Naive thymus-derived CD4-positive, alpha-beta T cell (primary cell): ENCODE measurements at regions not wholly inside any gene's neighbourhood (a gene's known extent, or its start where the extent isn't known, plus 50 kb on each side); places are given as distances from the start of the nearest gene placed in this dataset.

Experiments
- ATAC-seq: fragments of 150-1000 bp; cut with Tn5 transposase; 2 replicates; pipeline ENCODE4 v1.10.0; 2021; ENCODE audit warnings: mild to moderate bottlenecking, moderate library complexity
- CTCF ChIA-PET: fragments of 350-600 bp; sonication (Branson Sonifier 250); formaldehyde crosslinking; loops from one replicate; lab custom pipeline; 2021; ENCODE audit warnings: antibody characterized with exemption; lab: Charles Lee
- POLR2A ChIA-PET: fragments of 350-600 bp; sonication (Branson Sonifier 250); formaldehyde crosslinking; loops from one replicate; lab custom pipeline; 2021; ENCODE audit warnings: antibody characterized with exemption, inconsistent platforms; lab: Charles Lee
- DNase-seq, 9 donors: peaks; one replicate each; pipeline versions ENCODE4 v3.0.0 to v3.0.0-alpha.2; 2020 to 2022; ENCODE audit warnings: mixed read lengths in 1 of 9
- H3K27ac ChIP-seq: one replicate; pipeline ENCODE4 v1.7.0; 2013; ENCODE audit warnings: mild to moderate bottlenecking, low read depth, low read length, moderate library complexity
- H3K27me3 ChIP-seq, 2 donors: one replicate each; pipeline ENCODE4 v1.7.0; 2013; ENCODE audit warnings: low read length in 2 of 2, mild to moderate bottlenecking in 2 of 2, moderate library complexity in 2 of 2; ENCODE audit not compliant: control insufficient read depth in 2 of 2, insufficient read depth in 2 of 2
- H3K36me3 ChIP-seq, 3 experiments: 1 replicate in 2 of 3; 2 replicates in 1 of 3; pipeline ENCODE4 v1.7.0; 2013; ENCODE audit warnings: low read length in 3 of 3, mild to moderate bottlenecking in 3 of 3, moderate library complexity in 1 of 3; ENCODE audit not compliant: insufficient read depth in 3 of 3, control insufficient read depth in 2 of 3
- H3K4me1 ChIP-seq, 2 donors: one replicate each; pipeline ENCODE4 v1.7.0; 2013; ENCODE audit warnings: low read length in 2 of 2, mild to moderate bottlenecking in 2 of 2, moderate library complexity in 1 of 2; ENCODE audit not compliant: control insufficient read depth in 2 of 2, insufficient read depth in 2 of 2
- H3K4me3 ChIP-seq: 2 replicates; pipeline ENCODE4 v1.7.0; 2013; ENCODE audit warnings: mild to moderate bottlenecking, low read length
- H3K9me3 ChIP-seq, 3 experiments: 1 replicate in 2 of 3; 2 replicates in 1 of 3; pipeline ENCODE4 v1.7.0; 2013; ENCODE audit warnings: low read length in 3 of 3; ENCODE audit not compliant: control insufficient read depth in 2 of 3
- H3K27ac Mint-ChIP-seq, 9 donors: one replicate each; pipeline ENCODE4 v1.8.0; 2020 to 2022; ENCODE audit warnings: mixed read lengths in 9 of 9, mild to moderate bottlenecking in 8 of 9, moderate library complexity in 5 of 9, inconsistent platforms in 2 of 9
- H3K27me3 Mint-ChIP-seq, 5 donors: one replicate each; pipeline ENCODE4 v1.8.0; 2021 to 2022; ENCODE audit warnings: mixed read lengths in 5 of 5, mild to moderate bottlenecking in 1 of 5
- H3K36me3 Mint-ChIP-seq, 5 donors: one replicate each; pipeline ENCODE4 v1.8.0; 2020 to 2022; ENCODE audit warnings: mixed read lengths in 5 of 5, mild to moderate bottlenecking in 3 of 5, inconsistent platforms in 1 of 5
- H3K4me1 Mint-ChIP-seq, 7 donors: one replicate each; pipeline ENCODE4 v1.8.0; 2020 to 2022; ENCODE audit warnings: mixed read lengths in 7 of 7, mild to moderate bottlenecking in 3 of 7, inconsistent platforms in 1 of 7
- H3K4me3 Mint-ChIP-seq, 10 donors: one replicate each; pipeline ENCODE4 v1.8.0; 2020 to 2022; ENCODE audit warnings: mild to moderate bottlenecking in 10 of 10, mixed read lengths in 10 of 10, moderate library complexity in 6 of 10, inconsistent platforms in 2 of 10
- H3K9me3 Mint-ChIP-seq, 11 donors: one replicate each; pipeline ENCODE4 v1.8.0; 2020 to 2022; ENCODE audit warnings: mixed read lengths in 11 of 11, mild to moderate bottlenecking in 4 of 11, inconsistent platforms in 1 of 11, moderate library complexity in 1 of 11
- intact Hi-C, 2 donors: fragments of 100-400 bp; cut with micrococcal nuclease; formaldehyde crosslinking; loops; one replicate each; pipeline ENCODE4 v1.15.1; 2023

DNA sequence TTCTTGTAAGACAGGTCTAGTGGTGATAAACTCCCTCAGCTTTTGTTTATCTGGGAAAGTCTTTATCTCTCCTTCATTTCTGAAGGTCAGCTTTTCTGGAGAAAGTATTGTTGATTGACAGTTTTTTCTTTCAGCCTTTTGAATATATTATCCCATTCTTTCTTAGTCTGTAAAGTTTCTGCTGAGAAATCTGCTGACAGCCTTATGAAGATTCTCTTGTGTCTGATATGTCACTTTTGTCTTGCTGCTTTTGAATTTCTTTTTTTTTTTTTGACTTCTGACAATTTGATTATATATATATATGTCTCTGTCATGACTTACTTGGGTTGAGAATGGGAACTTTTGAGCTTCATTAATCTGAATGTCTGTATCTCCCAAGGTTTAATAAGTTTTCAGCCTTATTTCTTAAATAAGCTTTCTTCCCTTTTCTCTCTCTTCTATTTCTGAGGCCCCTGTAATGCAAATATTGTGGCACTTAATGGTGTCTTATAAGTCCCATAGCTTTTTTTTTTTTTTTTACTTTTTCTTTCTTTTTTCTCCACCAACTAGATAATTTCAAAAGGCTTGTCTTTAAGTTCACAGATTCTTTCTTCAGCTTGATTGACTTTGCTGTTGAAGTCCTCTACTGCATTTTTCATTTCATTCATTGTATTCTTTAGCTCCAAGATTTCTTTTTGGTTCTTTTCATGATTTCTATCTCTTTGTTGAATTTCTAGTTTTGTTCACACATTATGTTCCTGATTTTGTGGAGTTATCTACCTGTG lies 81.4 kb upstream of the IL6 start:
- Histone ChIP-seq H3K9me3 (peaks cover 0 to 13% (median 10%) of the 10 kb centered on the region in 3 experiments), H3K4me3 (no peak overlapping the region), H3K4me1 (no peaks in the 10 kb centered on the region), H3K27ac (no peak overlapping the region), H3K27me3 (no peaks in the 10 kb centered on the region), H3K36me3 (no peaks in the 10 kb centered on the region)
- intact Hi-C loops, result no loop called here
- Mint-ChIP-seq H3K4me3 (no peak overlapping the region), H3K9me3 (peaks cover 7 to 73% (median 44%) of the 10 kb centered on the region in 11 donors), H3K36me3 (peaks cover 0 to 40% (median 7%) of the 10 kb centered on the region in 5 donors), H3K27ac (no peak overlapping the region), H3K27me3 (peaks cover 0 to 29% (median under 1%) of the 10 kb centered on the region in 5 donors), H3K4me1 (peaks cover 0 to 7% (median 0%) of the 10 kb centered on the region in 7 donors)
- CTCF ChIA-PET, result no interaction called here
- ATAC-seq (no peak), DNase-seq (no peak)
- POLR2A ChIA-PET, result interaction anchor here (0.7 kb wide), 1 partner anchor 28 kb away, joined by 4 read pairs; no protein-coding TSS in a partner anchor

DNA sequence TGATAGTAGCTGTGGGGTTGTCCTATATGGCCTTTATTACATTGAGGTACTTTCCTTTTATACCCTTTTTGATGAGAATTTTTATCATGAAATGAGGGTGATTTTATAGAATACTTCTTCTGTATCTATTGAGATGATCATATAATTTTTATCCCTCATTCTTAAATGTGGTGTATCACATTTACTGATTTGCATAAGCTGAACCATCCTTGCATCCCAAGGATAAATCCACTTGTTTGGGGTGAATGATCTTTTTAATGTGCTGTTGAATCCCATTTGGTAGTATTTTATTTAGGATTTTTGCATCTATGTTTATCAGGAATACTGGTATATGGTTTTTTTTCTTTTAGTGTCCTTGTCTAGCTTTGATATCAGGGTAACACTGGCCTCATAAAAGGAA lies 84.5 kb upstream of the IL6 start:
- no peak for ATAC-seq
- peaks cover 0 to 25% (median 0%) of the 10 kb centered on the region in 5 donors for H3K36me3 Mint-ChIP-seq
- intact Hi-C loops, result no loop called here
- H3K27ac Mint-ChIP-seq, result no peak overlapping the region
- H3K27me3 ChIP-seq, result no peaks in the 10 kb centered on the region
- H3K9me3 Mint-ChIP-seq, result peaks cover 5 to 62% (median 34%) of the 10 kb centered on the region in 11 donors
- no peak overlapping the region for H3K4me3 Mint-ChIP-seq
- no peak overlapping the region for H3K27ac ChIP-seq
- ChIA-PET POLR2A (no interaction called here), CTCF (no interaction called here)
- H3K4me1 Mint-ChIP-seq, result peaks cover 0 to 20% (median 0%) of the 10 kb centered on the region in 7 donors
- no peaks in the 10 kb centered on the region for H3K36me3 ChIP-seq
- H3K4me3 ChIP-seq, result no peak overlapping the region
- DNase-seq, result no peak
- peaks cover 0 to 13% (median 10%) of the 10 kb centered on the region in 3 experiments for H3K9me3 ChIP-seq
- H3K4me1 ChIP-seq, result no peaks in the 10 kb centered on the region
- H3K27me3 Mint-ChIP-seq, result peaks cover 0 to 32% (median 0%) of the 10 kb centered on the region in 5 donors

DNA sequence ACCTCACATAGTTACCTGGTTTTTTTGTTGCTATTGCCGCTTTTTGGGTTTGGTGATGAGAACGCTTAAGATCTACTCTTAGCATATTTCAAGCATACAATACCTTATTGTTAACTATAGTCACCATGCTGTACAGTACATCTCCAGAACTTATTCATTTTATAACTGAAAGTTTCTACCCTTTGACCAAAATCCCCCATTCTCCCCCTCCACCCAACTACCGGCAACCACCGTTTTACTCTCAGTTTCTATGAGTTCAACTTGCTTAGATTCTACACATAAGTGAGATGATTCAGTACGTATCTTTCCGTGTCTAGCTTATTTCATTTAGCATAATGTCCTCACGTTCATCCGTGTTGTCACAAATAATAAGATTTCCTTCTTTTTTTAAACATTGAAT lies 86.7 kb upstream of the IL6 start:
- Histone ChIP-seq H3K36me3 (no peaks in the 10 kb centered on the region), H3K4me3 (no peak overlapping the region), H3K4me1 (no peaks in the 10 kb centered on the region), H3K27me3 (no peaks in the 10 kb centered on the region), H3K9me3 (peaks cover 0 to 1% (median 0%) of the 10 kb centered on the region in 3 experiments), H3K27ac (no peak overlapping the region)
- DNase-seq (no peak), ATAC-seq (no peak)
- Mint-ChIP-seq H3K9me3 (peaks cover 0 to 40% (median 24%) of the 10 kb centered on the region in 11 donors), H3K36me3 (peaks cover 0 to 23% (median 0%) of the 10 kb centered on the region in 5 donors), H3K27me3 (peaks cover 0 to 33% (median 0%) of the 10 kb centered on the region in 5 donors), H3K4me1 (peaks cover 0 to 20% (median 0%) of the 10 kb centered on the region in 7 donors), H3K27ac (no peak overlapping the region), H3K4me3 (no peak overlapping the region)
- intact Hi-C loops, result no loop called here
- POLR2A ChIA-PET, result no interaction called here
- CTCF ChIA-PET, result no interaction called here

DNA sequence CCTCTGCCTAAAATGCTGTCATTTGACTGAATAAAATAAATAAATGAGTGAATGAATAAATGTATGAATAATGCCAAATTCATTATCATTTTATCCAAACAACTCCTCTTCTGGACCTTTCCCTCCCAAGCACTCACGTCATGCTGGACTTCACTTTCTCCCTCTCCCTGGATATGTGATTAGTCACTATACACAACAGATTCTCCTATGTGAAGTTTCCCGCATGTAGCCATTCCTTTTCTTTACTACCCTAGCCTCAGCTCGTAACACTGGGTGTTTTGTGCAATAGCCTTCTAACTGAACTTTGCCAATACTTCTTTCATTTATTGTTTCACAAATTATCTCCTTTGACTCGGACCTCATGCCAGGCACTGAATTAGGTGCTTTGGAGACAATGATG lies 87.6 kb upstream of the IL6 start:
- no peak overlapping the region for H3K4me3 Mint-ChIP-seq

DNA sequence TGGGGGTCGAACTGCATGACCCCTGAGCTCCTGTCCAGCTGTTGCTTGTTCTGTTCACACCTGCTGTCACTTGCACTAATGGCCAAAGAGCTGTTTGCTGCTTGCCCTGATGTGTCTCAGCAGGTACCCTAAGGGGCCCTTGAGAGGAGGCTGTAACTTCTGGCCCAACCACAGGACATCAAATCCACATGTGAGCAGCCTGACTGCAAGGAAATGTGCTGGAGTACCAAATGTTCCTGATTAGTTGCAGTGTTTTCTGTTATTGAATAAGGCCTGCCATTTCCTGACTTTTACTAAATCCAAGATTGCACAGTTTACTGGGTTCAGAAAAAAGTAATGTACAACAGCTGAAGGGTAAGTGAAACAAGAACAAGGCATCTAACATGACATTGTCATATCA lies 91.7 kb upstream of the IL6 start:
- intact Hi-C loops, result no loop called here
- ChIA-PET CTCF (no interaction called here), POLR2A (no interaction called here)

More for the DNA sequence above, 87.6 kb upstream of the IL6 start:
- H3K9me3 ChIP-seq, result no peaks in the 10 kb centered on the region
- Mint-ChIP-seq H3K4me1 (peaks cover 0 to 20% (median 0%) of the 10 kb centered on the region in 7 donors), H3K27me3 (peaks cover 0 to 40% (median 0%) of the 10 kb centered on the region in 5 donors), H3K36me3 (peaks cover 0 to 22% (median 0%) of the 10 kb centered on the region in 5 donors), H3K9me3 (peaks cover 0 to 40% (median 22%) of the 10 kb centered on the region in 11 donors), H3K27ac (no peak overlapping the region)
- POLR2A ChIA-PET, result no interaction called here
- no peaks in the 10 kb centered on the region for H3K4me1 ChIP-seq
- CTCF ChIA-PET, result no interaction called here
- no peak overlapping the region for H3K27ac ChIP-seq
- no peak overlapping the region for H3K4me3 ChIP-seq
- ATAC-seq (no peak), DNase-seq (no peak)
- no peaks in the 10 kb centered on the region for H3K27me3 ChIP-seq
- H3K36me3 ChIP-seq, result no peaks in the 10 kb centered on the region
- intact Hi-C loops, result no loop called here

DNA sequence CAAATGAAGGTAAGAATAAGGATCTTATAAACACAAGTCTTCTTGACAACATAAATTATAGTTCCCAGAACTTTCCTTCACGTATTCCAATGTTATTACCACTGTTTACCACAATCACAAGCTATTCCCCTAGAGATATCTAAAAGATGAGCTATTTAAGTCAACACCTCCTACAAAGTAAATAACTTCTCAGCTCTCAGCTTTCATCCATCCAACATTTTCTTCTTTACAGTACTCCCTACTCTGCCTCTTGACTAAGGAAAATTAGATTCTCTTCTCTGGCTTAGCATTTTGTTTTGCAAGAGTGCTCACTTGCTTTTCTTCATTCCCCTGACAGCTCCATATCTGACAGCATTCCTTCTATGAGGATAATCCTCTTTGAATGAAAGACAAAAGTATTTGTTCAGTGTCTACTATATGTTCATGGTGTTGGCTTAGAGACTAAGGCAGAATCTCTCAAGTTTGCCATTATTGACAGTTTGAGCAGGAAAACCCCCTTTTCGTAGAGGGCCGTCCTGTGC lies 93.0 kb upstream of the IL6 start:
- Mint-ChIP-seq H3K36me3 (peaks cover 0 to 6% (median 0%) of the 10 kb centered on the region in 5 donors), H3K27ac (no peak overlapping the region), H3K4me3 (no peak overlapping the region), H3K27me3 (peaks cover 0 to 52% (median 5%) of the 10 kb centered on the region in 5 donors), H3K9me3 (peaks cover 0 to 5% (median 0%) of the 10 kb centered on the region in 11 donors), H3K4me1 (peaks cover 0 to 3% (median 0%) of the 10 kb centered on the region in 7 donors)
- ChIA-PET POLR2A (no interaction called here), CTCF (no interaction called here)
- no peaks in the 10 kb centered on the region for H3K9me3 ChIP-seq
- H3K27me3 ChIP-seq, result no peaks in the 10 kb centered on the region
- H3K4me3 ChIP-seq, result no peak overlapping the region
- intact Hi-C loops, result no loop called here
- no peaks in the 10 kb centered on the region for H3K36me3 ChIP-seq
- no peaks in the 10 kb centered on the region for H3K4me1 ChIP-seq
- DNase-seq (no peak), ATAC-seq (no peak)
- H3K27ac ChIP-seq, result no peak overlapping the region

More for the DNA sequence above, 91.7 kb upstream of the IL6 start:
- peaks cover 0 to 52% (median 4%) of the 10 kb centered on the region in 5 donors for H3K27me3 Mint-ChIP-seq
- no peak overlapping the region for H3K27ac ChIP-seq
- H3K27ac Mint-ChIP-seq, result no peak overlapping the region
- H3K27me3 ChIP-seq, result no peaks in the 10 kb centered on the region
- no peak overlapping the region for H3K4me3 Mint-ChIP-seq
- H3K4me1 Mint-ChIP-seq, result peaks cover 0 to 15% (median 0%) of the 10 kb centered on the region in 7 donors
- no peaks in the 10 kb centered on the region for H3K4me1 ChIP-seq
- no peaks in the 10 kb centered on the region for H3K9me3 ChIP-seq
- H3K36me3 ChIP-seq, result no peaks in the 10 kb centered on the region
- ATAC-seq (no peak), DNase-seq (no peak)
- H3K9me3 Mint-ChIP-seq, result peaks cover 0 to 9% (median 0%) of the 10 kb centered on the region in 11 donors
- H3K4me3 ChIP-seq, result no peak overlapping the region
- H3K36me3 Mint-ChIP-seq, result peaks cover 0 to 8% (median 0%) of the 10 kb centered on the region in 5 donors
